Caco-2 (cell line): ENCODE measurements at regions not wholly inside any gene's neighbourhood (a gene's known extent, or its start where the extent isn't known, plus 50 kb on each side); places are given as distances from the start of the nearest gene placed in this dataset.

Source experiments
- BruUV-seq: library from RNA; stranded (reverse); fragments of 400-500 nt; replicated peaks from 2 replicates; lab custom pipeline; 2021; lab: Mats Ljungman, UMichigan
- CTCF ChIA-PET: fragments of 300-600 bp; sonication (Branson Sonifier 250); formaldehyde crosslinking; loops from one replicate; lab custom pipeline; 2022; ENCODE audit warnings: antibody characterized with exemption; lab: Charles Lee
- POLR2A ChIA-PET: fragments of 300-600 bp; sonication (Branson Sonifier 250); formaldehyde crosslinking; loops from one replicate; lab custom pipeline; 2022; ENCODE audit warnings: antibody characterized with exemption; lab: Charles Lee
- DNase-seq, 2 experiments: peaks; one replicate each; pipeline versions ENCODE4 v3.0.0 to v3.0.0-alpha.2; 2020 to 2022
- H3K27me3 ChIP-seq: replicated peaks from 2 replicates; pipeline ENCODE4 v1.6.0; 2011; ENCODE audit warnings: low read length; ENCODE audit not compliant: control insufficient read depth, insufficient read depth
- H3K36me3 ChIP-seq: 2 replicates; pipeline ENCODE4 v1.5.1; 2011; ENCODE audit warnings: low read length; ENCODE audit not compliant: control insufficient read depth, insufficient read depth
- H3K4me1 ChIP-seq: fragments of 250-450 bp; sonication (Bioruptor Pico); 2 replicates; pipeline ENCODE4 v1.5.1; 2020; ENCODE audit warnings: mild to moderate bottlenecking
- H3K4me3 ChIP-seq: 2 replicates; pipeline ENCODE4 v1.5.1; 2011; ENCODE audit warnings: low read depth, mild to moderate bottlenecking, control low read depth, low read length
- H3K9me3 ChIP-seq: fragments of 250-450 bp; sonication (Bioruptor Pico); 2 replicates; pipeline ENCODE4 v1.5.1; 2020; ENCODE audit warnings: mild to moderate bottlenecking, moderate library complexity
- H3K27ac Mint-ChIP-seq: one replicate; pipeline ENCODE4 v1.8.0; 2022; ENCODE audit warnings: mixed read lengths; ENCODE audit not compliant: unreplicated experiment
- H3K27me3 Mint-ChIP-seq: one replicate; pipeline ENCODE4 v1.8.0; 2022; ENCODE audit warnings: mixed read lengths; ENCODE audit not compliant: insufficient read depth, unreplicated experiment
- H3K36me3 Mint-ChIP-seq: one replicate; pipeline ENCODE4 v1.8.0; 2022; ENCODE audit warnings: mild to moderate bottlenecking, mixed read lengths; ENCODE audit not compliant: insufficient read depth, unreplicated experiment
- H3K4me1 Mint-ChIP-seq: one replicate; pipeline ENCODE4 v1.8.0; 2022; ENCODE audit warnings: low read depth, mixed read lengths; ENCODE audit not compliant: unreplicated experiment
- H3K4me3 Mint-ChIP-seq: one replicate; pipeline ENCODE4 v1.8.0; 2022; ENCODE audit warnings: mild to moderate bottlenecking, moderate library complexity, mixed read lengths; ENCODE audit not compliant: unreplicated experiment
- H3K9me3 Mint-ChIP-seq: one replicate; pipeline ENCODE4 v1.8.0; 2022; ENCODE audit warnings: mixed read lengths; ENCODE audit not compliant: unreplicated experiment
- intact Hi-C: fragments of 100-400 bp; cut with micrococcal nuclease; formaldehyde crosslinking; loops from one replicate; pipeline ENCODE4 v1.10.0; 2022; ENCODE audit not compliant: unreplicated experiment
- TF ChIP-seq, protein P1 (sequence below), 2 experiments: fragments of 200-600 bp in 1 of 2; IDR thresholded peaks; 1 replicate in 1 of 2; 2 replicates in 1 of 2; pipeline versions ENCODE4 v1.5.1 to v1.8.0; 2011 to 2022; ENCODE audit warnings: antibody characterized with exemption in 1 of 2, control low read depth in 1 of 2, inconsistent platforms in 1 of 2, low read depth in 1 of 2, low read length in 1 of 2, mild to moderate bottlenecking in 1 of 2, moderate library complexity in 1 of 2; ENCODE audit not compliant: insufficient read depth in 1 of 2, severe bottlenecking in 1 of 2, unreplicated experiment in 1 of 2

DNA sequence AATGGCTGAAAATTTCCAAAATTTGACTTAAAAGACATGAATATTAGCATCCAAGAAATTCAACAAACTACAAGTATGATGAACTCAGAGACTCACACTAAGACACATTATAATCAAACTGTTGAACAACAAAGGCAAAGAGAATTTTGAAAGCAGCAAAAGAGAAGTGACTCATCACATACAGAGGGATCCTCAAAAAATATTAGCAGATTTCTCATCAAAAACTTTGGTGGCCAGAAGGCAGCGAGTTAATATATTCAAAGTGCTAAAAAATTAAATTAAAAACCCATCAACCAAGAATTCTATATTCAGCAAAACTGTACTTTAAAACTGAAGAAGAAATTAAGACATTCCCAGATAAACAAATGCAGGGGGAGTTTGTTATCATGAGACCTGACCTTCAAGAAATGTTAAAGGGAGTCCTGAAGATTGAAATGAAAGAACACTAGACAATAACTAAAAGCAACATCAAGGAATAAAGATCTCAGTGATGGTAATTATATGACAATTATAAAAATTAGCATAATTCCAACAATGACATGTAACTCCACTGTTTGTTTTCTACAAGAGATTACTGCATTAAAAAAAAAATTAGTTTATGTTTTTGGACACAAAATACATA, 150.0 kb downstream of the RNASET2 start:
- no peak overlapping the region for H3K4me3 Mint-ChIP-seq
- no TSS peak for BruUV-seq
- intact Hi-C loops: no loop called here
- H3K36me3 Mint-ChIP-seq: no peaks in the 10 kb centered on the region
- no peak overlapping the region for H3K27ac Mint-ChIP-seq
- H3K4me1 Mint-ChIP-seq: no peaks in the 10 kb centered on the region
- peaks cover 19% of the 10 kb centered on the region for H3K9me3 ChIP-seq
- H3K27me3 ChIP-seq: no peaks in the 10 kb centered on the region
- no peak overlapping the region for H3K4me3 ChIP-seq
- H3K4me1 ChIP-seq: no peaks in the 10 kb centered on the region
- POLR2A ChIA-PET: no interaction called here
- no peak for DNase-seq
- TF ChIP-seq, protein P1, sequence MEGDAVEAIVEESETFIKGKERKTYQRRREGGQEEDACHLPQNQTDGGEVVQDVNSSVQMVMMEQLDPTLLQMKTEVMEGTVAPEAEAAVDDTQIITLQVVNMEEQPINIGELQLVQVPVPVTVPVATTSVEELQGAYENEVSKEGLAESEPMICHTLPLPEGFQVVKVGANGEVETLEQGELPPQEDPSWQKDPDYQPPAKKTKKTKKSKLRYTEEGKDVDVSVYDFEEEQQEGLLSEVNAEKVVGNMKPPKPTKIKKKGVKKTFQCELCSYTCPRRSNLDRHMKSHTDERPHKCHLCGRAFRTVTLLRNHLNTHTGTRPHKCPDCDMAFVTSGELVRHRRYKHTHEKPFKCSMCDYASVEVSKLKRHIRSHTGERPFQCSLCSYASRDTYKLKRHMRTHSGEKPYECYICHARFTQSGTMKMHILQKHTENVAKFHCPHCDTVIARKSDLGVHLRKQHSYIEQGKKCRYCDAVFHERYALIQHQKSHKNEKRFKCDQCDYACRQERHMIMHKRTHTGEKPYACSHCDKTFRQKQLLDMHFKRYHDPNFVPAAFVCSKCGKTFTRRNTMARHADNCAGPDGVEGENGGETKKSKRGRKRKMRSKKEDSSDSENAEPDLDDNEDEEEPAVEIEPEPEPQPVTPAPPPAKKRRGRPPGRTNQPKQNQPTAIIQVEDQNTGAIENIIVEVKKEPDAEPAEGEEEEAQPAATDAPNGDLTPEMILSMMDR (IDR thresholded peaks at IDR 0.05; ENCODE audit: insufficient read depth in 1 of 2, low read depth in 1 of 2, low read length in 1 of 2, severe bottlenecking in 1 of 2, unreplicated experiment in 1 of 2): no peak
- peaks cover 29% of the 10 kb centered on the region for H3K9me3 Mint-ChIP-seq
- no peaks in the 10 kb centered on the region for H3K36me3 ChIP-seq
- peaks cover 10% of the 10 kb centered on the region for H3K27me3 Mint-ChIP-seq
- CTCF ChIA-PET: no interaction called here

DNA sequence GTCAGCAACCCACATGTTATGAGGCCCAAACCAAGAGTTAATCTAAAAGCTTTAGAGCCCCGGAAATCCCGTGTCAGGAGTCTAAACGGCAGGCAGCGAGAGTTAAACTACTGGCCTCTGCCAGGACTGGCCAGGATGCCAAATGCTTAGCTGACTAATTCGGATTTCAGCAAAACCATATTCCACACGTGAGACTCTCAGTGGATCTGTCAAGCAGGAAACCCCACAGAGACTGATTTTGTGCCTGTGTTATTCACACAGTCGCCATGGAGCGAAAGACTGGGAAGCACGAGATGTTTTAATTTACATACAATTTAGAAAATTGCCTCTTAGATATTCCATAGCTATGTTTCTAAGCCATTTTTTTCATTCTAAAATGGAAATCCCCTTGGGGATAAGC, 152.9 kb downstream of the RNASET2 start:
- H3K9me3 Mint-ChIP-seq: peaks cover 29% of the 10 kb centered on the region

DNA sequence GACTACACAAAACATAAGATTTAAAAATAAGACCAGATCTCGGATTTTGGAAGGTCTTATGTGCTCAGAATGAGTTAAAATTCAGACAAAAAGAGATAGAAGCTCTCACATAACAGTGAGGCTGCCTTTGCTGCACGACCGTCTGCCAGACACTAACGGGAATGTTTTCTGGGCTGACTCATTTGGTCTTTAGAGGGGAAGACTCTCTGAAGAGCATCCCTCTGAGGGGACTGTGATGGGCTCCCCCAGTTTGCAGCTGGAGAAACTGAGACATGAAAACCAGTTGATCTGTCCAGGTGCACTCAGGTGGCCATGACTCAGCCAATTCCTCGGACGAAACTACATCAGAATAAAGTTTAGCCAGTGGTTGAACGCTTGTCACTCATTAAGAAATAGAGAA, 153.9 kb downstream of the RNASET2 start:
- POLR2A ChIA-PET: no interaction called here
- Histone ChIP-seq H3K4me1 (no peaks in the 10 kb centered on the region), H3K9me3 (peaks cover 19% of the 10 kb centered on the region), H3K36me3 (no peaks in the 10 kb centered on the region), H3K4me3 (no peak overlapping the region), H3K27me3 (no peaks in the 10 kb centered on the region)
- Mint-ChIP-seq H3K4me1 (no peaks in the 10 kb centered on the region), H3K27ac (no peak overlapping the region), H3K9me3 (peaks cover 21% of the 10 kb centered on the region), H3K4me3 (no peak overlapping the region), H3K27me3 (peaks cover 9% of the 10 kb centered on the region), H3K36me3 (no peaks in the 10 kb centered on the region)
- no peak for DNase-seq
- intact Hi-C loops: no loop called here
- TF ChIP-seq, protein P1 (IDR thresholded peaks at IDR 0.05; ENCODE audit: insufficient read depth in 1 of 2, low read depth in 1 of 2, low read length in 1 of 2, severe bottlenecking in 1 of 2, unreplicated experiment in 1 of 2): no peak
- BruUV-seq: no TSS peak
- CTCF ChIA-PET: no interaction called here

More for the DNA sequence above, 152.9 kb downstream of the RNASET2 start:
- H3K36me3 Mint-ChIP-seq: no peaks in the 10 kb centered on the region
- ChIA-PET CTCF (no interaction called here), POLR2A (no interaction called here)
- H3K4me1 Mint-ChIP-seq: no peaks in the 10 kb centered on the region
- BruUV-seq: no TSS peak
- no peaks in the 10 kb centered on the region for H3K27me3 ChIP-seq
- no peak overlapping the region for H3K4me3 ChIP-seq
- no peak overlapping the region for H3K27ac Mint-ChIP-seq
- no peak for DNase-seq
- H3K4me1 ChIP-seq: no peaks in the 10 kb centered on the region
- intact Hi-C loops: no loop called here
- peaks cover 19% of the 10 kb centered on the region for H3K9me3 ChIP-seq
- H3K27me3 Mint-ChIP-seq: peaks cover 9% of the 10 kb centered on the region
- H3K36me3 ChIP-seq: no peaks in the 10 kb centered on the region
- TF ChIP-seq, protein P1 (IDR thresholded peaks at IDR 0.05; ENCODE audit: insufficient read depth in 1 of 2, low read depth in 1 of 2, low read length in 1 of 2, severe bottlenecking in 1 of 2, unreplicated experiment in 1 of 2): no peak
- no peak overlapping the region for H3K4me3 Mint-ChIP-seq
